ENCODE measurements at regions not wholly inside any gene's neighbourhood (a gene's known extent, or its start where the extent isn't known, plus 50 kb on each side); places are given as distances from the start of the nearest gene placed in this dataset.

DNA sequence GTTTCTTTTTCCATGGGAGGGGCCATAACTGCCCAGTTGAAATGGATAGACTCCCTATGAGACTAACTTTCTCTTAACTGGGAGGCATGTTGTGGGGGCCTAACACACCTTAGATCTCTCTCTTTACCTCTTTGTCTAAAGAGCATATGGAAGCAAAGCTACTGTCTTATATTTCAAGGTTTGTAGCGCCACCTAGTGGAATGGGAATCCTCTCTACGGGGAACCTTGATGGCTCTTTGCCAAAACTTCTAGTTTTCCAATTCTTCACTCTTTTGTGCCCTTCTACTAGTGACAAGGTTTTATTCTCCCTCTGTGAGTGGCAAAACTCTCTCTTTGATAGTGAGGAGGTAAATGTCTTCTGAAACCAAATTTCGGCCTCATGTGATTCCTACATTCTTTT lies 1030.4 kb upstream of the CADM2 start:
- TF ChIP-seq POLR2A (IDR thresholded peaks at IDR 0.05): no peak
- TF ChIP-seq, protein P1, sequence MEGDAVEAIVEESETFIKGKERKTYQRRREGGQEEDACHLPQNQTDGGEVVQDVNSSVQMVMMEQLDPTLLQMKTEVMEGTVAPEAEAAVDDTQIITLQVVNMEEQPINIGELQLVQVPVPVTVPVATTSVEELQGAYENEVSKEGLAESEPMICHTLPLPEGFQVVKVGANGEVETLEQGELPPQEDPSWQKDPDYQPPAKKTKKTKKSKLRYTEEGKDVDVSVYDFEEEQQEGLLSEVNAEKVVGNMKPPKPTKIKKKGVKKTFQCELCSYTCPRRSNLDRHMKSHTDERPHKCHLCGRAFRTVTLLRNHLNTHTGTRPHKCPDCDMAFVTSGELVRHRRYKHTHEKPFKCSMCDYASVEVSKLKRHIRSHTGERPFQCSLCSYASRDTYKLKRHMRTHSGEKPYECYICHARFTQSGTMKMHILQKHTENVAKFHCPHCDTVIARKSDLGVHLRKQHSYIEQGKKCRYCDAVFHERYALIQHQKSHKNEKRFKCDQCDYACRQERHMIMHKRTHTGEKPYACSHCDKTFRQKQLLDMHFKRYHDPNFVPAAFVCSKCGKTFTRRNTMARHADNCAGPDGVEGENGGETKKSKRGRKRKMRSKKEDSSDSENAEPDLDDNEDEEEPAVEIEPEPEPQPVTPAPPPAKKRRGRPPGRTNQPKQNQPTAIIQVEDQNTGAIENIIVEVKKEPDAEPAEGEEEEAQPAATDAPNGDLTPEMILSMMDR (IDR thresholded peaks at IDR 0.05): no peak

Measured in body of pancreas (tissue), 4 donors.